ENCODE measurements at regions not wholly inside any gene's neighbourhood (a gene's known extent, or its start where the extent isn't known, plus 50 kb on each side); places are given as distances from the start of the nearest gene placed in this dataset.

- no peak for TF ChIP-seq ZBED4 (CRISPR knock-in tag; IDR thresholded peaks at IDR 0.05; ENCODE audit: borderline replicate concordance)
- no peak for TF ChIP-seq SRSF1 (optimal IDR thresholded peaks at IDR 0.05; ENCODE audit: low read depth, low read length)
- no peak for TF ChIP-seq ZNF451 (CRISPR knock-in tag; IDR thresholded peaks at IDR 0.05)
- TF ChIP-seq NCOA5 (CRISPR knock-in tag; IDR thresholded peaks at IDR 0.05) = no peak
- TF ChIP-seq HOMEZ (CRISPR knock-in tag; IDR thresholded peaks at IDR 0.05; ENCODE audit: low read depth) = no peak
- TF ChIP-seq ZNF3 (CRISPR knock-in tag; IDR thresholded peaks at IDR 0.05) = no peak
- TF ChIP-seq MYC (CRISPR knock-in tag; IDR thresholded peaks at IDR 0.05; ENCODE audit: borderline replicate concordance) = no peak
- no peak for TF ChIP-seq ZNF33A (CRISPR knock-in tag; IDR thresholded peaks at IDR 0.05; ENCODE audit: borderline replicate concordance)
- TF ChIP-seq CCDC6 (CRISPR knock-in tag; IDR thresholded peaks at IDR 0.05) = no peak
- no peak for TF ChIP-seq ZSCAN25 (CRISPR knock-in tag; IDR thresholded peaks at IDR 0.05)
- no peak for TF ChIP-seq NR2C2 (CRISPR knock-in tag; IDR thresholded peaks at IDR 0.05; ENCODE audit: borderline replicate concordance)
These were observed 87.4 kb upstream of the ZBTB40 start (continued) for GRCh38 chr1:22364326-22364650.

Data from HepG2 (cell line).